ENCODE measurements at regions not wholly inside any gene's neighbourhood (a gene's known extent, or its start where the extent isn't known, plus 50 kb on each side); places are given as distances from the start of the nearest gene placed in this dataset.

DNA sequence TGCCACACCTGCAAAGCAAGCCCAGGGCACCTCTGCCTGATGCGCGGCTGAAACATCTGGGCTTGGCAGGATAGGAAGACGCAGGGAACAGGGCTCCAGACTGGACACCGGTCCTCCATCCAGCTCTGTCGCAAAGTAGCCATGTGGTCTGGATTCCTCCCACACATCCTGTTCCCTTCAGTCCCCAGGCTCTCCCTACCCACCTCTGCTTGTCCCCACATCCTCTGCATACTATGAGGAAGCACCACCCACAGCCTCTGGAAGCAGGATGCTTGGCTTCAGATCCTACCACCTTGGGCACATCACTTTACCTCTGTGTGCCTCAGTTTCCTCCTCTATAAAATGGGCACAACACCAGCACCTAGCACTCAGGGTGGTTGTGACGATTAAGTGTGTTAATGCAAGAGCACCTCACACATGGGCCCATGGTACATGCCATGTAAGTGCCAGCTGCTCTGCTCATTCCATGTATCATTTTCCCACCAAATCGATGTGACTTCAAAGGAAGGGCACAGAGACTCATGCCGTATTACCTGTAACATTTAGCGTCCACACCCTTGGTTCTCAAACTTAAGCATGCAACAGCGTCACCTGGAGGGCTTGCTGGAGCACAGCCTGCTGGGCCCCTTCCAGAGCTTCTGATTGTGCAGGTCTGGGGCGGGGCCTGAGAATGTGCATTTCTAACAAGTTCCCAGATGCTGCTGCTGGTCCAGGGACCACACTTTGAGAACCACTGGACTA lies 138.6 kb upstream of the SDK2 start:
- intact Hi-C loops (cut with micrococcal nuclease) = no loop called here
- no peak overlapping the region for H3K4me3 Mint-ChIP-seq (ENCODE audit: low read depth)
- H3K36me3 Mint-ChIP-seq (ENCODE audit: low read depth) = no peaks in the 10 kb centered on the region
- no peak overlapping the region for H3K27ac Mint-ChIP-seq
- no peaks in the 10 kb centered on the region for H3K4me1 Mint-ChIP-seq (ENCODE audit: low read depth)
- DNase-seq (ENCODE audit: low spot score) = no peak
- H3K27me3 Mint-ChIP-seq (ENCODE audit: low read depth) = no peaks in the 10 kb centered on the region
- H3K9me3 Mint-ChIP-seq = no peaks in the 10 kb centered on the region

DNA sequence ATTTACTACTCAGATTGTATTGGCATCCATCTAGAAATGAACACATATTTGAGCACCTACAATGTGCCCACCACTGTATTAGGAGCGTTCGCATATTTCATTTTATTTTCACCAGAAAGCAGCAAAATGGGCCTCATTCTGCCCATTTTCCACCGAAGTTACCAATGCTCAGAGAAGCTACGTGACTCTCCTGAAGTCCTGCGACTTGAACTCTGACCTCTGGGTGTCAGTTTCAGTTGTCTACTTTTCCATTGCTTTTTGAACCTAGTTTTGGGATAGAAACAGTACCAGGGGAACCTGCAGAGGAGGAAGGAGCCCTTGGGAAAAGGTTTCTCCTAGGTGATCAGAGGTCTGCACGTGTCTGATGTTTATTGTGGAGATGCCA lies 139.1 kb upstream of the SDK2 start:
- Mint-ChIP-seq H3K36me3 (ENCODE audit: low read depth) (no peaks in the 10 kb centered on the region), H3K27me3 (ENCODE audit: low read depth) (peaks cover 1% of the 10 kb centered on the region), H3K9me3 (no peaks in the 10 kb centered on the region), H3K4me1 (ENCODE audit: low read depth) (no peaks in the 10 kb centered on the region), H3K27ac (no peak overlapping the region), H3K4me3 (ENCODE audit: low read depth) (no peak overlapping the region)
- DNase-seq (ENCODE audit: low spot score) = no peak
- intact Hi-C loops (cut with micrococcal nuclease) = no loop called here

DNA sequence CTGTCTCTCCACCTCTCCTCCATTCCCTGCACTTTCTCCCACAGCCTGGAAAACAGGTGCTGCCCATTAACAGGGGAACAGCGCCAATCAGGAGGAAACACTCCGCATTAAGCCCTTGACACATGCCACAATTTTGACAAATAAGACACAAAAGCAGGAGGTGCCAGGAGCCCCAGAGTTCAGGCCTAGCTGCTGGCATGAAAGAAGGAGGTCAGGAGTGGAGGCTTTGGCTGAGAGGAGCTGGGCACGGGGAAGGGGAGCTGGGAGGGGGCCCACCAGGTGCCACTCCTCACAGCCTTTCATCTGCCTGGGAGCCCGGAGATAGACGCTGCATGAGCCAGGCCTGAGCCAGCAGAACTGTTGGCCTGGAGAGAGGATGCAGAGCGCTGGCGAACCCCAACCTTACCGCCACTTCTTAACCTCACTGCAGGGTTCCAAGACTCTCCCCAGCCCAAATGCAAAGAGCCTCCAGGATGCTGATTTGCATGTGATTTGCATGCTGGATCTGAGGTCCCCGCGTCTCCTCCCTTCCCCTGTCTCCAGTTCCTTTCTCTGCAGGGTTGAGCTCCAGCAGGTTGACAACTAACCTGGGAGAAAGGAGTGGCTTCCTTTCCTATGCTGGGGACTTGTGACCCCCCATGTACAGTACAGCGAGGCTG lies 139.8 kb upstream of the SDK2 start:
- Mint-ChIP-seq H3K27ac (no peak overlapping the region), H3K4me1 (ENCODE audit: low read depth) (no peaks in the 10 kb centered on the region)
- intact Hi-C loops (cut with micrococcal nuclease) = no loop called here

DNA sequence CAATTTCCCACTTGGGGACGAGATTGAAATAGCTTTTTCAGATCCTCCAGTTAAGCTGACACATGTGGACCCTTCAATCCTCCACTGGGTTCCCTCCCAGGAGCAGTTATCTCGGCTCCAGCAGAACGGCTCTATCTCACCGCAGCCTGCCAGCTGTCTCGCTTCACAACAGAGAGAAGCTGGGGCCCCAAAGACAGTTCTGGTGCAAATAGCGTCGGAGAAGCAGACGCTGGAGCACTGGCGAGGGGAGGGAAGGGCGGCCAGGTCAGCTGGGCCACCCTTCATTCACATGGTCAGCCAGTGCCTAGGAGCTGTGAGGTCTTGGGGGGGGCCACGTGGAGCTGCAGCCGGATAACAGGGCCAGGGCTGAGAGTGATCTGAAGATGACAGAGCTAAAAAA lies 141.3 kb upstream of the SDK2 start:
- no peak overlapping the region for H3K4me3 Mint-ChIP-seq (ENCODE audit: low read depth)
- DNase-seq (ENCODE audit: low spot score) = no peak
- H3K4me1 Mint-ChIP-seq (ENCODE audit: low read depth) = no peaks in the 10 kb centered on the region
- peaks cover 5% of the 10 kb centered on the region for H3K27me3 Mint-ChIP-seq (ENCODE audit: low read depth)
- no peak overlapping the region for H3K27ac Mint-ChIP-seq
- intact Hi-C loops (cut with micrococcal nuclease) = no loop called here
- no peaks in the 10 kb centered on the region for H3K9me3 Mint-ChIP-seq
- no peaks in the 10 kb centered on the region for H3K36me3 Mint-ChIP-seq (ENCODE audit: low read depth)

More for the DNA sequence above, 139.8 kb upstream of the SDK2 start:
- DNase-seq (ENCODE audit: low spot score) = no peak
- no peaks in the 10 kb centered on the region for H3K9me3 Mint-ChIP-seq
- no peak overlapping the region for H3K4me3 Mint-ChIP-seq (ENCODE audit: low read depth)
- no peaks in the 10 kb centered on the region for H3K36me3 Mint-ChIP-seq (ENCODE audit: low read depth)
- peaks cover 2% of the 10 kb centered on the region for H3K27me3 Mint-ChIP-seq (ENCODE audit: low read depth)

DNA sequence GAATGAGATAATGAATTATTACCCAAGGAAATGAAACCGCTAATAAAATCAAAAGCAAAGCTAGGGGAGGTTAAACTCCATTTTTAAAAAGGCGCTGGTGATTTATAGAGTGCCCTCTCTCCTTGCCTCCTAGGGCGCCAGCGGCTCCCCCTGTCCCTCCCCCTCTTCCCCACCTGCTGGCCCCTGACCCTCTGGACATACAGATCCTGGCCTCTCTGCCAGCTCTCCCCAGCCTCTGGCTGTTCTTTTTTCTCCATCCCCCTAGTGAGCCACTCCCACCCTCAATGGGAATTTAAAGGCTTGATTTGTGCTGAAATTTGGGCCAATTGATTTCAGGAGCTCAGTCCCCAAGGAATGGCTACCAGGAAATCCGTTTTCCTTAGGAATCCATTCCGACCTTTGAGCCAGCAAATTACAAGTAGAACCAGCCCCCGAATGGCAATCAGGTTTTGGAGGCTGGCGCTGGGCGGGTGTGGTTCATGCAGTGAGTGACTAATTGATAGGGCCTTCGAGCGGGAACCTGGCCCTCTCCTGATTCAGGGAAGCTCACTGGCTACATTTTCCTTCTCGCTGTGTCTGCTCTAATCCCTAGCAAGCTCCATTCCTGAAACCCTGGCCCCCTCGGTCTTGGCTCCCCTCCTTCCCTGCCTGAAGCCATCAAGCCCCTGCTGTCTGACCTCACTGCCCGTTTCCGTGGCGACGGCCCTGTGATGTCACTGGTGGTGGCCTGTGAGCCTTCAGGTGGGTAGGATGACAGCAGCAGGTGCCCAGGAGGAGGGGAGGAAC lies 141.9 kb upstream of the SDK2 start:
- Mint-ChIP-seq H3K4me3 (ENCODE audit: low read depth) (no peak overlapping the region), H3K9me3 (no peaks in the 10 kb centered on the region), H3K4me1 (ENCODE audit: low read depth) (no peaks in the 10 kb centered on the region), H3K27me3 (ENCODE audit: low read depth) (peaks cover 5% of the 10 kb centered on the region), H3K27ac (no peak overlapping the region), H3K36me3 (ENCODE audit: low read depth) (no peaks in the 10 kb centered on the region)
- no peak for DNase-seq (ENCODE audit: low spot score)
- intact Hi-C loops (cut with micrococcal nuclease) = no loop called here

DNA sequence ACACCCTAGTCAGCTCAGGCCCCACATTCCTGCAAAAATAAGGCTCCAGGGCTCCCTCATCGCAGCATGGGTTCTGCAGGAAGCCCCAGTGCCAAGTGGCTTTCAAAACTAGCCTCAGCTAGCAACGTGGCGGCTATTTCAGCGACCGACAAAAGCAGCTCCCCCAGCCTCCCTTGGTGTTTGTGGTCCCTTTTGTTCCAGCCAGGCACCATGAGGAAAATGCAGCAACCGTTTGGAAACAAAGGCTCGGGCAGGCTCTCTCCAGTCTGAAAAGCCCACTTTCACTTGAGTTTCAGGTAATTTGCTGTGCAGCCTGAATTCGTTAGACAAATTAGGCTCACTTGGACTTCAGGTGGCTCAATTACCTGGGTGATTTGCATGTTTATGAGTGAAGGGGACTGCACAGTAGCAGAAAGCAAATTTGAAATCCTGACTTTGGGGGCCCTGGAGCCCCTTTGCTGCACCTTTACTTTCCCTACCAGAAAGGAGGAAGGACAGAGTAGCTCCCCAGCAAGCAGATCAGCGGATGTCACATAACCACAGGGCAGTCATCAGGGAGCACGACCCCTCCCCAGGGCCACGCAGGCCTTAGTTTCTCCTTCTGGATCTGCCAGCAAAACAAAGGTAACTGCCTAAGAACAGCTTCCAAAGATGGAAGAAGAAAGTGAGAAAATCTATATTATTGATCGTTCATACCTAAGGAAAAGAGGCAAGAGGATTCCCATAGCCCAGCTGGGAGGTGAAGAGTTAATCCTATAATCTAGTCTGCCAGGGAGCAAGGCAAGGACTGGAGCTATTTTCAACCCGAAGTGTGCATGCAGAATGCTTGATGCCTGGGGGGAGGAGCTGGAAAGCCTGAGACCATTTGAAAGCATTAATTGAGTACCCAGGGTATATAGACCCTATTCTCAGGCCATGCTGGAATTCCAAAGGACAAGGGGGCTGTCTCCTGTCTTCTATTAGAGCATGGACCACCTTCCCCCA lies 143.1 kb upstream of the SDK2 start:
- Mint-ChIP-seq H3K4me3 (ENCODE audit: low read depth) (no peak overlapping the region), H3K27me3 (ENCODE audit: low read depth) (peaks cover 5% of the 10 kb centered on the region), H3K4me1 (ENCODE audit: low read depth) (no peaks in the 10 kb centered on the region), H3K27ac (no peak overlapping the region), H3K9me3 (no peaks in the 10 kb centered on the region), H3K36me3 (ENCODE audit: low read depth) (no peaks in the 10 kb centered on the region)
- intact Hi-C loops (cut with micrococcal nuclease) = no loop called here
- DNase-seq (ENCODE audit: low spot score) = no peak

DNA sequence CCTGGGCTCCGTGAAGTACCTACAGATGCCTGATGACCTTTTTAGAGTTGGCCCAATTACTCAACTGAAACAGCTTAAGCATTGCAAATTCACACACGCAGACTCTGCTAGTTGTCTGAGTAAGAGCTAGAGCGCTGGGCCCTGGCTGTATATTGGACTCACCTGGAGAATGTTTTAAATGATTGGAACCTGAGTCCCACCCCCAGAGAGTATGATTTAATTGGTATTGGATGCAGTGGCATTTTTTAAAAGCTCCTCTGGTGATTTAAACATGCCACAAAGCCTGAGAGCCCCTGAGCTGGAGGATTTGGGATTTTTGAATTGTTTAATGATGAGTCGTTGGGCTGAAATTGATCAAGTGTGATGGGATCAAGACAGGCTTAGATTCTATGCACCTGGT lies 143.9 kb upstream of the SDK2 start:
- intact Hi-C loops (cut with micrococcal nuclease) = no loop called here

DNA sequence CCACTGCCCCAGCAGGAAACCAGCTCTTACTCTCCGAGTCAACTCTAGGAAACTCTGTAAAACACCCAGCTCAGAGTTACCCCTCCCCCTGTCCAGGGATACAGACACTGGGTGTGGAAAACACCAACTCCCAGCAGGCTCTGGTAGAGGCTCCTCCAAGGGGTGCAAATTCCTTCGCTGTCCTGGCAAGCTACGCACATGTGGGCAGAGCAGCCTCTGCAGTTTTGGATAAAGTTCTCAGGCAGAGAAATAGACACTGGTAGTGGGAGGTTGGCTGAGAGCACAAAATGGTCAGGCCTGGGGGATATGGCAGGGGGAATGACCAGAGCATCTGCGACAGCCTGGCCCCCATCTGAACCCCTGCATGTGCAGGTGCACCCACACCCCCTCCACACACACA lies 146.9 kb upstream of the SDK2 start:
- Mint-ChIP-seq H3K4me3 (ENCODE audit: low read depth) (no peak overlapping the region), H3K4me1 (ENCODE audit: low read depth) (no peaks in the 10 kb centered on the region), H3K9me3 (no peaks in the 10 kb centered on the region), H3K27ac (no peak overlapping the region), H3K27me3 (ENCODE audit: low read depth) (peaks cover 5% of the 10 kb centered on the region), H3K36me3 (ENCODE audit: low read depth) (no peaks in the 10 kb centered on the region)
- intact Hi-C loops (cut with micrococcal nuclease) = no loop called here
- no peak for DNase-seq (ENCODE audit: low spot score)

More for the DNA sequence above, 143.9 kb upstream of the SDK2 start:
- H3K9me3 Mint-ChIP-seq = no peaks in the 10 kb centered on the region
- H3K27me3 Mint-ChIP-seq (ENCODE audit: low read depth) = peaks cover 5% of the 10 kb centered on the region
- no peaks in the 10 kb centered on the region for H3K36me3 Mint-ChIP-seq (ENCODE audit: low read depth)
- no peaks in the 10 kb centered on the region for H3K4me1 Mint-ChIP-seq (ENCODE audit: low read depth)
- H3K27ac Mint-ChIP-seq = no peak overlapping the region
- no peak overlapping the region for H3K4me3 Mint-ChIP-seq (ENCODE audit: low read depth)
- no peak for DNase-seq (ENCODE audit: low spot score)

DNA sequence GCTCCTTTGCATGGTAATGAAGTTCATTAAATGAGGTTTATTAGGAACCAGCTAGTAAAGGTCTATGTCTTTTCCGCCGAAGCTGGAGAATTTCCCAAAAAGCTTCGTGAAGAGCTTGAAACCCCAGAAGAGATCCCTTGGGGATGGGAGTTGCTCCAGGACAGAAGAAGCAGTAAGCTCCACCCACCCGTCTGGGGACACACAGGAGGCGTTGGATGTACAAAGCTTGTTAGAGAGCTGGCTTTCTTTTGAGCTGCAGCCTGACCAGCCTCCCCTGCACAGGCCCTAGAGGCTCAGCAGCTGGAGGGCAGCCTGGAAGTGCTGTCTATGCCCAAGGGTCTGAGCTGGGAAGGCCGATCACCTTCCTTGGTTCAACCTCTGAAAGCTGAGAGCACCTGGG lies 147.4 kb upstream of the SDK2 start:
- no peak for DNase-seq (ENCODE audit: low spot score)
- intact Hi-C loops (cut with micrococcal nuclease) = no loop called here
- Mint-ChIP-seq H3K4me3 (ENCODE audit: low read depth) (no peak overlapping the region), H3K9me3 (no peaks in the 10 kb centered on the region), H3K27me3 (ENCODE audit: low read depth) (peaks cover 5% of the 10 kb centered on the region), H3K4me1 (ENCODE audit: low read depth) (no peaks in the 10 kb centered on the region), H3K36me3 (ENCODE audit: low read depth) (no peaks in the 10 kb centered on the region), H3K27ac (no peak overlapping the region)

DNA sequence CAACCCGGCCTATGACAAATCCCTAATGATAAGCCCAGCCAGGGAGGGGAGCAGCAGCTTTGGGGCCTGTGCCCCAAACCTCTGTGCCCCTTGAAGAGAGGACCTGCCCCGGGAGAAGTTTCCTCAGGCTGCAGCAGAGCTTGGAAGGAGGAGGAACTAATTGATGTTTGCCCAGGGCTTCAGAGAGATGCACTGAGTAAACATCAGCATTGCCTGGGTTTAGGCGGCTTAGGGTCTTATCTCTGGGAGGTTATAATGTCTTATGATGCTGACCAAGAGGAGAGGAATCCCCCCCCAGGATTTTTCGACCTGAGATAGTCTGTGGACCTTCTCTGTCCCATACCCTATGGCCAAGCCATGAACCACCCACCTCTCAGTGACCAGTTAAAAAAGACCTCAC lies 148.7 kb upstream of the SDK2 start:
- Mint-ChIP-seq H3K36me3 (ENCODE audit: low read depth) (no peaks in the 10 kb centered on the region), H3K9me3 (no peaks in the 10 kb centered on the region), H3K4me1 (ENCODE audit: low read depth) (no peaks in the 10 kb centered on the region), H3K4me3 (ENCODE audit: low read depth) (no peak overlapping the region), H3K27ac (no peak overlapping the region), H3K27me3 (ENCODE audit: low read depth) (peaks cover 5% of the 10 kb centered on the region)
- intact Hi-C loops (cut with micrococcal nuclease) = no loop called here
- DNase-seq (ENCODE audit: low spot score) = no peak

DNA sequence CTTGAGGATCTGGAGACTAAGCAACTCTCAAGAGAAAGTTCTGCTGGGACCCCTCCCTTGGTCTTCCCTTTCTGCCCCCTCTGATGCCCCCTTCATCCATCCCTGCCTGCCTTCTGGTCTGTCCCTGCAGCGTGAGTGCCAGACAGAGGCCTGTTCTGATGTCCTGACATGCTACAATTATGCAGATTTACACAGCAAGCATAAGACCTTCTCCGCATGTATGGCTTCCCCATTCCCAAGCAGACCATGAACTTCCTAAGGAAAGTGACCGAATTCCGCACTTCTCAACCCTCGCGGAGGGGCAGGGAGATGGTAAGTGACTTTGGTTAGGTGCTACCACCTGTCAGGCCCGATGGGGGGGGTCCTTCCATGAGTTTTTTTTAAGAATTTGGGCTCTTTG lies 150.1 kb upstream of the SDK2 start:
- intact Hi-C loops (cut with micrococcal nuclease) = no loop called here
- no peaks in the 10 kb centered on the region for H3K36me3 Mint-ChIP-seq (ENCODE audit: low read depth)
- H3K27me3 Mint-ChIP-seq (ENCODE audit: low read depth) = peaks cover 3% of the 10 kb centered on the region
- H3K4me3 Mint-ChIP-seq (ENCODE audit: low read depth) = no peak overlapping the region
- no peaks in the 10 kb centered on the region for H3K4me1 Mint-ChIP-seq (ENCODE audit: low read depth)
- H3K27ac Mint-ChIP-seq = no peak overlapping the region
- no peaks in the 10 kb centered on the region for H3K9me3 Mint-ChIP-seq
- no peak for DNase-seq (ENCODE audit: low spot score)

DNA sequence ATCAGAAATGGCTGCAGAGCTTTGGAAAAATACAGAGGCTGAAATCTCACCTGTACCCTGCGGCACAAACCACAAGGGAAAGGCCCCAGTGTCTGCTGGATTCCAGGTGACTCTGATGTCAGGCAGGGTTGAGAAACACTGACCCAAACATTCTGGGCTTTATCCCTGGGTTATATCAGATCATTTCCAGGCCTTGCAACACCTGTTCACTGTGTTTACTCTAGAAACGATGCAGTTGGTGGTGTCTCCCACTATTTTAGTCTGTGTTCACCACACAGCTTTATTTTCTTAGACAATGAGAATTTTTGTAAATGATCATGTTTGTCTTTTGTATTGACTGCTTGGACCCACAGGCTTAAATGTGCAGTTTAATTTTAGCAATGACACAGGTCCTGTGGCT lies 151.5 kb upstream of the SDK2 start:
- H3K4me3 Mint-ChIP-seq (ENCODE audit: low read depth) = no peak overlapping the region
- DNase-seq (ENCODE audit: low spot score) = no peak
- no peak overlapping the region for H3K27ac Mint-ChIP-seq
- no peaks in the 10 kb centered on the region for H3K4me1 Mint-ChIP-seq (ENCODE audit: low read depth)
- H3K9me3 Mint-ChIP-seq = no peaks in the 10 kb centered on the region
- H3K36me3 Mint-ChIP-seq (ENCODE audit: low read depth) = no peaks in the 10 kb centered on the region
- intact Hi-C loops (cut with micrococcal nuclease) = no loop called here
- H3K27me3 Mint-ChIP-seq (ENCODE audit: low read depth) = no peaks in the 10 kb centered on the region

Measured in activated T-helper 2 cell treated with anti-CD3 and anti-CD28 coated beads, Interferon-gamma antibody, Interleukin-2, Interleukin-4, amounts not matched to agents 10 μg/mL and 5 μg/mL and 100 μg/mL, durations not matched to agents 14 hours and 24 hours and 36 hours (primary cell).